WTC11 (cell line): ENCODE measurements at regions not wholly inside any gene's neighbourhood (a gene's known extent, or its start where the extent isn't known, plus 50 kb on each side); places are given as distances from the start of the nearest gene placed in this dataset.
A peak's percentile ranks its signal among the peaks of the same experiment; 100 is the strongest.

Experiments
- ARID4B ChIP-seq: sonication (generic); formaldehyde crosslinking; IDR thresholded peaks from 2 replicates; pipeline ENCODE4 v1.8.0; 2023; ENCODE audit warnings: missing genetic modification reagents, mild to moderate bottlenecking, borderline replicate concordance
- ATF3 ChIP-seq: sonication (generic); formaldehyde crosslinking; conservative IDR thresholded peaks from 2 replicates; pipeline ENCODE4 v1.8.1; 2022; ENCODE audit warnings: mild to moderate bottlenecking, missing genetic modification reagents
- CREB1 ChIP-seq: sonication (generic); formaldehyde crosslinking; IDR thresholded peaks from 2 replicates; pipeline ENCODE4 v1.8.0; 2023; ENCODE audit warnings: mild to moderate bottlenecking, missing genetic modification reagents
- ELF4 ChIP-seq: sonication (generic); formaldehyde crosslinking; IDR thresholded peaks from 2 replicates; pipeline ENCODE4 v1.8.1; 2022; ENCODE audit warnings: low read depth, mild to moderate bottlenecking, moderate library complexity, missing genetic modification reagents
- KAT7 ChIP-seq: sonication (generic); formaldehyde crosslinking; IDR thresholded peaks from 2 replicates; pipeline ENCODE4 v1.8.1; 2023; ENCODE audit warnings: missing genetic modification reagents, mild to moderate bottlenecking, borderline replicate concordance
- MAX ChIP-seq: sonication (generic); formaldehyde crosslinking; IDR thresholded peaks from 2 replicates; pipeline ENCODE4 v1.8.0; 2022; ENCODE audit warnings: mild to moderate bottlenecking, missing genetic modification reagents
- MLX ChIP-seq: sonication (generic); formaldehyde crosslinking; IDR thresholded peaks from 2 replicates; pipeline ENCODE4 v1.8.1; 2023; ENCODE audit warnings: mild to moderate bottlenecking, missing genetic modification reagents, moderate library complexity
- NFYB ChIP-seq: sonication (generic); formaldehyde crosslinking; conservative IDR thresholded peaks from 2 replicates; pipeline ENCODE4 v1.8.0; 2022; ENCODE audit warnings: low read depth, missing genetic modification reagents
- NR1H2 ChIP-seq: sonication (generic); formaldehyde crosslinking; IDR thresholded peaks from 2 replicates; pipeline ENCODE4 v1.9.0; 2021; ENCODE audit warnings: mild to moderate bottlenecking, moderate library complexity, missing genetic modification reagents
- SMAD3 ChIP-seq: sonication (generic); formaldehyde crosslinking; IDR thresholded peaks from 2 replicates; pipeline ENCODE4 v1.8.0; 2022; ENCODE audit warnings: missing genetic modification reagents, mild to moderate bottlenecking, borderline replicate concordance
- SP1 ChIP-seq: sonication (generic); formaldehyde crosslinking; conservative IDR thresholded peaks from 2 replicates; pipeline ENCODE4 v1.8.1; 2022; ENCODE audit warnings: missing genetic modification reagents
- TEAD4 ChIP-seq: sonication (generic); formaldehyde crosslinking; IDR thresholded peaks from 2 replicates; pipeline ENCODE4 v1.8.0; 2022; ENCODE audit warnings: mild to moderate bottlenecking, missing genetic modification reagents
- ZNF232 ChIP-seq: sonication (generic); formaldehyde crosslinking; IDR thresholded peaks from 2 replicates; pipeline ENCODE4 v1.8.0; 2022; ENCODE audit warnings: mild to moderate bottlenecking, missing genetic modification reagents
- TF ChIP-seq, protein P1 (sequence below): fragments of 200-600 bp; IDR thresholded peaks from 2 replicates; pipeline ENCODE4 v1.8.0; 2022; ENCODE audit warnings: antibody characterized with exemption

GRCh38 chr4:154082760-154083535, 294.1 kb upstream of the SFRP2 start:
- TF ChIP-seq ELF4 (CRISPR knock-in tag) (no peak), MLX (no peak), ATF3 (CRISPR knock-in tag) (no peak), TEAD4 (no peak), CREB1 (CRISPR knock-in tag) (no peak), SMAD3 (CRISPR knock-in tag) (no peak), ZNF232 (CRISPR knock-in tag) (no peak), MAX (CRISPR knock-in tag) (no peak), NFYB (CRISPR knock-in tag) (no peak), KAT7 (CRISPR knock-in tag) (no peak), SP1 (CRISPR knock-in tag) (no peak), ARID4B (CRISPR knock-in tag) (no peak), NR1H2 (CRISPR knock-in tag) (no peak)
- TF ChIP-seq, protein P1, sequence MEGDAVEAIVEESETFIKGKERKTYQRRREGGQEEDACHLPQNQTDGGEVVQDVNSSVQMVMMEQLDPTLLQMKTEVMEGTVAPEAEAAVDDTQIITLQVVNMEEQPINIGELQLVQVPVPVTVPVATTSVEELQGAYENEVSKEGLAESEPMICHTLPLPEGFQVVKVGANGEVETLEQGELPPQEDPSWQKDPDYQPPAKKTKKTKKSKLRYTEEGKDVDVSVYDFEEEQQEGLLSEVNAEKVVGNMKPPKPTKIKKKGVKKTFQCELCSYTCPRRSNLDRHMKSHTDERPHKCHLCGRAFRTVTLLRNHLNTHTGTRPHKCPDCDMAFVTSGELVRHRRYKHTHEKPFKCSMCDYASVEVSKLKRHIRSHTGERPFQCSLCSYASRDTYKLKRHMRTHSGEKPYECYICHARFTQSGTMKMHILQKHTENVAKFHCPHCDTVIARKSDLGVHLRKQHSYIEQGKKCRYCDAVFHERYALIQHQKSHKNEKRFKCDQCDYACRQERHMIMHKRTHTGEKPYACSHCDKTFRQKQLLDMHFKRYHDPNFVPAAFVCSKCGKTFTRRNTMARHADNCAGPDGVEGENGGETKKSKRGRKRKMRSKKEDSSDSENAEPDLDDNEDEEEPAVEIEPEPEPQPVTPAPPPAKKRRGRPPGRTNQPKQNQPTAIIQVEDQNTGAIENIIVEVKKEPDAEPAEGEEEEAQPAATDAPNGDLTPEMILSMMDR = peak; percentile 59
